IMR-90 (cell line): ENCODE measurements at regions not wholly inside any gene's neighbourhood (a gene's known extent, or its start where the extent isn't known, plus 50 kb on each side); places are given as distances from the start of the nearest gene placed in this dataset.

Experiments used
- ATAC-seq: fragments of 200-7000 bp; cut with Tn5 transposase; 2 replicates; pipeline ENCODE4 v1.9.1; 2020; ENCODE audit warnings: low read depth, mild to moderate bottlenecking, moderate library complexity
- BruUV-seq: library from RNA; stranded (reverse); fragments of 400-500 nt; replicated peaks from 2 replicates; lab custom pipeline; 2021; lab: Mats Ljungman, UMichigan
- CTCF ChIA-PET: fragments of 300-600 bp; formaldehyde crosslinking; extraction: SDS; loops from one replicate; lab custom pipeline; 2021; ENCODE audit warnings: antibody characterized with exemption; lab: Yijun Ruan, JAX
- POLR2A ChIA-PET: fragments of 300-600 bp; sonication (Branson Sonifier 250); formaldehyde crosslinking; loops from one replicate; lab custom pipeline; 2022; ENCODE audit warnings: antibody characterized with exemption; ENCODE audit not compliant: unreplicated experiment; lab: Charles Lee
- DNase-seq: peaks from one replicate; pipeline ENCODE4 v3.0.0; 2013
- H2AFZ ChIP-seq: replicated peaks from 2 replicates; pipeline ENCODE3; 2013; ENCODE audit warnings: low read length, mild to moderate bottlenecking; ENCODE audit not compliant: poor library complexity
- H2AK5ac ChIP-seq: 2 replicates; pipeline ENCODE4 v1.6.1; 2013; ENCODE audit warnings: low read depth, low read length, inconsistent platforms
- H2AK9ac ChIP-seq: replicated peaks from 2 replicates; pipeline ENCODE3; 2013; ENCODE audit warnings: mild to moderate bottlenecking, low read depth, low read length, moderate library complexity; ENCODE audit not compliant: poor library complexity
- H2BK120ac ChIP-seq: 2 replicates; pipeline ENCODE4 v1.6.1; 2013; ENCODE audit warnings: low read depth, low read length, inconsistent platforms
- H2BK15ac ChIP-seq: 3 replicates; pipeline ENCODE4 v1.6.1; 2013; ENCODE audit warnings: low read depth, low read length, inconsistent platforms
- H2BK20ac ChIP-seq: 2 replicates; pipeline ENCODE4 v1.6.1; 2013; ENCODE audit warnings: low read depth, mild to moderate bottlenecking, inconsistent platforms, low read length, moderate library complexity
- H2BK5ac ChIP-seq: 2 replicates; pipeline ENCODE4 v1.6.1; 2013; ENCODE audit warnings: mild to moderate bottlenecking, low read depth, low read length, inconsistent platforms; ENCODE audit not compliant: poor library complexity, severe bottlenecking
- H3K14ac ChIP-seq: replicated peaks from 2 replicates; pipeline ENCODE4 v1.6.1; 2013; ENCODE audit warnings: low read depth, low read length, inconsistent platforms
- H3K18ac ChIP-seq: 2 replicates; pipeline ENCODE4 v1.6.1; 2013; ENCODE audit warnings: low read depth, low read length, control low read depth
- H3K23ac ChIP-seq: 2 replicates; pipeline ENCODE4 v1.6.1; 2013; ENCODE audit warnings: low read depth, low read length, inconsistent platforms
- H3K27ac ChIP-seq: 2 replicates; pipeline ENCODE4 v1.5.1; 2013; ENCODE audit warnings: mild to moderate bottlenecking, control low read depth, low read length; ENCODE audit not compliant: insufficient read depth
- H3K27me3 ChIP-seq: 2 replicates; pipeline ENCODE4 v1.6.1; 2013; ENCODE audit warnings: low read length; ENCODE audit not compliant: control insufficient read depth, insufficient read depth
- H3K36me3 ChIP-seq: 2 replicates; pipeline ENCODE4 v1.6.1; 2013; ENCODE audit warnings: low read length, mixed read lengths; ENCODE audit not compliant: control insufficient read depth, insufficient read depth
- H3K4ac ChIP-seq: 2 replicates; pipeline ENCODE4 v1.6.1; 2013; ENCODE audit warnings: low read depth, low read length, inconsistent platforms
- H3K4me1 ChIP-seq: 2 replicates; pipeline ENCODE4 v1.6.1; 2013; ENCODE audit warnings: low read length, mixed read lengths; ENCODE audit not compliant: control insufficient read depth, insufficient read depth
- H3K4me2 ChIP-seq: 2 replicates; pipeline ENCODE4 v1.6.1; 2013; ENCODE audit warnings: low read depth, mild to moderate bottlenecking, control low read depth, low read length, moderate library complexity
- H3K4me3 ChIP-seq: 2 replicates; pipeline ENCODE4 v1.5.1; 2013; ENCODE audit warnings: low read depth, mild to moderate bottlenecking, control low read depth, low read length, moderate library complexity; ENCODE audit not compliant: insufficient read depth
- H3K56ac ChIP-seq: 2 replicates; pipeline ENCODE4 v1.6.1; 2013; ENCODE audit warnings: low read length, inconsistent platforms; ENCODE audit not compliant: insufficient read depth; ENCODE audit errors: extremely low read depth
- H3K79me1 ChIP-seq, 2 experiments: 2 replicates each; pipeline ENCODE4 v1.6.1; 2013; ENCODE audit warnings: low read length in 2 of 2, inconsistent platforms in 1 of 2, low read depth in 1 of 2
- H3K9ac ChIP-seq: 2 replicates; pipeline ENCODE4 v1.6.1; 2013; ENCODE audit warnings: low read depth, low read length, control low read depth
- H3K9me1 ChIP-seq: 2 replicates; pipeline ENCODE4 v1.6.1; 2013; ENCODE audit warnings: low read length, inconsistent platforms; ENCODE audit not compliant: insufficient read depth
- H3K9me3 ChIP-seq: 2 replicates; pipeline ENCODE4 v1.6.1; 2013; ENCODE audit warnings: low read length; ENCODE audit not compliant: control insufficient read depth, insufficient read depth
- H4K20me1 ChIP-seq: 2 replicates; pipeline ENCODE4 v1.6.1; 2013; ENCODE audit warnings: low read length, inconsistent platforms; ENCODE audit not compliant: insufficient read depth
- H4K5ac ChIP-seq: 2 replicates; pipeline ENCODE4 v1.6.1; 2013; ENCODE audit warnings: mild to moderate bottlenecking, low read depth, low read length, control low read depth
- H4K8ac ChIP-seq, 2 experiments: 2 replicates each; pipeline ENCODE4 v1.6.1; 2013; ENCODE audit warnings: low read depth in 2 of 2, low read length in 2 of 2, control low read depth in 1 of 2, inconsistent platforms in 1 of 2
- H4K91ac ChIP-seq: 2 replicates; pipeline ENCODE4 v1.6.1; 2013; ENCODE audit warnings: low read depth, low read length, inconsistent platforms; ENCODE audit not compliant: insufficient read depth
- BHLHE40 ChIP-seq: fragments of 150-350 bp; IDR thresholded peaks from 2 replicates; pipeline ENCODE4 v1.6.1; 2016; ENCODE audit warnings: mild to moderate bottlenecking, low read depth, low read length
- CTCF ChIP-seq: conservative IDR thresholded peaks from 2 replicates; pipeline ENCODE4 v1.5.1; 2012; ENCODE audit warnings: mild to moderate bottlenecking, low read depth, low read length, improper control_type of control experiment
- ELK1 ChIP-seq: fragments of 150-350 bp; IDR thresholded peaks from 2 replicates; pipeline ENCODE4 v1.6.1; 2016; ENCODE audit warnings: low read depth, mild to moderate bottlenecking, low read length, moderate library complexity, borderline replicate concordance
- FOS ChIP-seq: fragments of 150-350 bp; IDR thresholded peaks from 2 replicates; pipeline ENCODE4 v1.6.1; 2016; ENCODE audit warnings: low read depth, low read length
- MAFK ChIP-seq: IDR thresholded peaks from 2 replicates; pipeline ENCODE4 v1.6.1; 2012; ENCODE audit warnings: low read depth, low read length, improper control_type of control experiment
- MAZ ChIP-seq: IDR thresholded peaks from 2 replicates; pipeline ENCODE4 v1.6.1; 2012; ENCODE audit warnings: low read depth, mild to moderate bottlenecking, low read length, improper control_type of control experiment, moderate library complexity, borderline replicate concordance
- MXI1 ChIP-seq: IDR thresholded peaks from 2 replicates; pipeline ENCODE4 v1.6.1; 2012; ENCODE audit warnings: low read depth, mild to moderate bottlenecking, low read length, moderate library complexity, borderline replicate concordance
- NFE2L2 ChIP-seq: fragments of 150-350 bp; IDR thresholded peaks from 2 replicates; pipeline ENCODE4 v1.6.1; 2016; ENCODE audit warnings: low read depth, mild to moderate bottlenecking, low read length
- POLR2A ChIP-seq: IDR thresholded peaks from 2 replicates; pipeline ENCODE4 v1.6.1; 2012; ENCODE audit warnings: mild to moderate bottlenecking, low read depth, low read length
- RAD21 ChIP-seq: IDR thresholded peaks from 2 replicates; pipeline ENCODE4 v1.6.1; 2012; ENCODE audit warnings: low read length, improper control_type of control experiment
- RCOR1 ChIP-seq: IDR thresholded peaks from 2 replicates; pipeline ENCODE4 v1.6.1; 2012; ENCODE audit warnings: mild to moderate bottlenecking, low read length, improper control_type of control experiment; ENCODE audit not compliant: insufficient replicate concordance
- RFX5 ChIP-seq: IDR thresholded peaks from 2 replicates; pipeline ENCODE4 v1.8.0; 2012; ENCODE audit warnings: low read depth, mild to moderate bottlenecking, low read length, moderate library complexity
- SMC3 ChIP-seq: fragments of 150-350 bp; IDR thresholded peaks from 2 replicates; pipeline ENCODE4 v1.6.1; 2016; ENCODE audit warnings: low read depth, mild to moderate bottlenecking, antibody characterized with exemption, low read length, moderate library complexity
- USF2 ChIP-seq: fragments of 150-350 bp; IDR thresholded peaks from 2 replicates; pipeline ENCODE4 v1.6.1; 2017; ENCODE audit warnings: mild to moderate bottlenecking, antibody characterized with exemption, low read length, low read depth
- WGBS, 2 experiments: methylation state at CpG; one replicate each; pipeline versions ENCODE4 v1.1.5 to v1.1.7; 2013; ENCODE audit warnings: missing lambda C conversion rate in 2 of 2; ENCODE audit not compliant: insufficient read length in 1 of 2; ENCODE audit errors: extremely low coverage in 2 of 2; 5-methylcytosine and 5-hydroxymethylcytosine counted together
- dilution Hi-C: fragments of 300-500 bp; cut with HindIII; formaldehyde crosslinking; loops from one replicate; pipeline ENCODE4 v1.14.3; 2018; ENCODE audit warnings: low sequenced_read_pairs; ENCODE audit not compliant: unreplicated experiment
- in situ Hi-C: fragments of 300-500 bp; cut with MboI; formaldehyde crosslinking; loops from 3 replicates; pipeline ENCODE4 v1.14.3; 2019; ENCODE audit warnings: low sequenced_read_pairs, inconsistent platforms, mixed read lengths
- intact Hi-C: fragments of 100-400 bp; cut with micrococcal nuclease; formaldehyde crosslinking; loops from 2 replicates; pipeline ENCODE4 v1.10.0; 2022

GRCh38 chr15:29933042-29933803 is 111.0 kb upstream of the TJP1 start:
- H3K4me2 ChIP-seq, result no peak overlapping the region
- H3K4me3 ChIP-seq, result no peak overlapping the region
- H3K14ac ChIP-seq, result peak overlapping the region; percentile 79; the same call in 1 of the 2 replicates
- no peak overlapping the region for H3K56ac ChIP-seq
- H3K4me1 ChIP-seq, result peaks cover 9% of the 10 kb centered on the region
- H4K20me1 ChIP-seq, result no peaks in the 10 kb centered on the region
- H2AFZ ChIP-seq, result no peak overlapping the region
- no CpG with 5 or more reads among the region's 3 CpGs for WGBS, 2 experiments
- H2BK20ac ChIP-seq, result peak overlapping the region; percentile 73
- no peaks in the 10 kb centered on the region for H3K9me3 ChIP-seq
- H4K8ac ChIP-seq, result 0 out of 4 replicates have a peak overlapping the region, but pooled peaks of 1 of the 2 experiments have one; percentile 29
- POLR2A ChIA-PET, result interaction anchor here (0.7 kb wide), 1 partner anchor 112 kb away, joined by 3 read pairs; no protein-coding TSS in a partner anchor
- intact Hi-C loops (no loop called here), dilution Hi-C loops (no loop called here), in situ Hi-C loops (loop anchor here (10.0 kb wide), 1 partner anchor 258 kb away; no protein-coding TSS in a partner anchor)
- H3K9ac ChIP-seq, result no peak overlapping the region
- peaks cover 12% of the 10 kb centered on the region; the same call in 1 of the 2 replicates for H3K9me1 ChIP-seq
- H3K27me3 ChIP-seq, result no peaks in the 10 kb centered on the region
- H3K23ac ChIP-seq, result no peak overlapping the region
- no TSS peak for BruUV-seq
- no peak overlapping the region for H2AK9ac ChIP-seq
- peak overlapping the region; percentile 54 for H2AK5ac ChIP-seq
- peak overlapping the region; percentile 42; the same call in 1 of the 3 replicates for H2BK15ac ChIP-seq
- H3K27ac ChIP-seq, result no peak overlapping the region
- CTCF ChIA-PET, result interaction anchor here (1.0 to 2.2 kb wide), 2 partner anchors 8 to 19 kb away, joined by 5 to 9 read pairs; no protein-coding TSS in a partner anchor
- DNase-seq (no peak), ATAC-seq (no peak)
- no peaks in the 10 kb centered on the region for H3K36me3 ChIP-seq
- H4K91ac ChIP-seq, result peak overlapping the region; percentile 46
- no peak overlapping the region; the same call in 1 of the 2 replicates for H3K18ac ChIP-seq
- no peak overlapping the region; the same call in 1 of the 2 replicates for H4K5ac ChIP-seq
- H2BK5ac ChIP-seq, result no peak overlapping the region
- H2BK120ac ChIP-seq, result peak overlapping the region; percentile 56
- 0 out of 4 replicates have a peak, but pooled peaks cover 0 to 4% of the 10 kb centered on the region in 2 experiments for H3K79me1 ChIP-seq
- H3K4ac ChIP-seq, result no peak overlapping the region; the same call in 1 of the 2 replicates
- no peak for TF ChIP-seq FOS
- TF ChIP-seq NFE2L2, result no peak
- TF ChIP-seq SMC3, result no peak
- no peak for TF ChIP-seq ELK1
- TF ChIP-seq POLR2A, result no peak
- TF ChIP-seq MAZ, result no peak
- TF ChIP-seq USF2, result no peak
- no peak for TF ChIP-seq MAFK
- no peak for TF ChIP-seq RAD21
- no peak for TF ChIP-seq MXI1
- TF ChIP-seq RCOR1, result no peak
- no peak for TF ChIP-seq CTCF
- TF ChIP-seq RFX5, result no peak
- TF ChIP-seq BHLHE40, result no peak
